GM19452 (cell line): ENCODE measurements at regions not wholly inside any gene's neighbourhood (a gene's known extent, or its start where the extent isn't known, plus 50 kb on each side); places are given as distances from the start of the nearest gene placed in this dataset.

Source experiments
- ATAC-seq: cut with Tn5 transposase; IDR thresholded peaks from one replicate; pipeline ENCODE4 v1.9.1; 2021; ENCODE audit not compliant: unreplicated experiment

DNA sequence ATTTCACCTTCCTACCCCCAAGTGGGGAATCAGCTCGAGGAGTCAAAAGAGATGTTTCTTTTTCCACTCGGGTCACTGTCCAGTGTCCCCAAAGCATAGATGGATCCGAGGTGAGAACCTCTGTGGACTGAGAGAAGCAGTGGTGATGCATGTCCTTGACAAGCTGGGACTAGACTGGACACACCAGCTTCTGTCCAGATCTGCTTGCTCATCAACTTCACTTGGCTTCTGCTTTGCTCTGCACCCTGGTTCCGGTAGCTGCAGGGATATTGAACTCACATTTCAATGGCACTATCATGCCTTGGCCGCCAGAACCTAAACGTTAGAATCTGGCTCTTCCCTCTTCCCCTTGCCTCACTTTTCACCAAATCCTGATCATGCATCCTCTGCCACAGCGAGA, 50.3 kb upstream of the CXCL12 start:
- ATAC-seq = no peak

DNA sequence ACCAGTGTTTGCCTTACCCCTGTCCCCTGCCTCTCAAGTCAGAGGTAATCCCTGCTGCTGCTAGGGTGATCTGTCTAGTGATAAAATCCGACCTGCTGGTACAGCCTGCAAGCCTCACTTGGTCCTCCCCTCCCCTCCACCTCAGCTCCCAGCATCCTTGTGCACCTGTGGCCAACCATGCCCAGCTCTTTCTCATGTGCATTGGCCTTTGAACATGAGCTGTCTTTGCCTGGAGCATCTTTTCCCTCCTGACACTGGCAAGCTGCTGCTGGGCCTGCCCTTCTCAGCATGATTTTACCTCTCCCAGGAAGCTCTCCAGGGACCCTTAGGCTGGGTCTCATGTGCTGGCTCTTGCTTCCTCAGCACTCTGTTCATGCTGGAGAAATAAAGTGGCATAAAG, 51.3 kb upstream of the CXCL12 start:
- ATAC-seq = no peak

DNA sequence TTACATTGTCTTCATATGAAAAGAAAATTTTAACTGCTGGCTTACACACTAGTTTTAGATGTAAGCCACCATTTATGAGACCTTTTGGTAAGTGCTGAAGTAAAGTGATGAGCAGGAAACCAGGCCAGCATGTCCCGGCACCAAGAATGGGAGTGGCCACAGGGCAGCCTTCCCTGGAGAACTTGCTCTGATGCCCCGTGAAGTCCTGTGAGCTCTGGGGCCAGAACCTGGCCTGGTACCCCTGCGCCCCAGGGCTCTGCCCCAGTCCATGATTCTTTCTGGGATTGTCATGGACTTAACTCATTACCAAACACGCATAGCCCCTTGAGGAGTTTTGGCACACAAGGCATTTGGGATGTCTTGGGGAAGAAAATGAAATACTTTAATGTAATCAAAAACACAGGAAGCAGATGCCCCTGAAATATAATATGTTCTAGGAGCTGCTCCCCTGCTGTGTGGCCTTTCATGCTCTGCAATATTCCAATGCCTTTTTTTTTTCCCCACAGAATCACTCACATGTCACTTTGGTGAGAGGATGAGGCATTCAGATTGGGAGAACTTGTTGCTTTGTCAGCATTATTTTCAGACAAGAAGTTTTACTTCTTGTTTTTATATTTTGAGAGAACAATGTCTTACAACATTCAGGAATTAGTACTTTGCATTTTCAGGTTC, 53.1 kb upstream of the CXCL12 start:
- ATAC-seq = no peak

DNA sequence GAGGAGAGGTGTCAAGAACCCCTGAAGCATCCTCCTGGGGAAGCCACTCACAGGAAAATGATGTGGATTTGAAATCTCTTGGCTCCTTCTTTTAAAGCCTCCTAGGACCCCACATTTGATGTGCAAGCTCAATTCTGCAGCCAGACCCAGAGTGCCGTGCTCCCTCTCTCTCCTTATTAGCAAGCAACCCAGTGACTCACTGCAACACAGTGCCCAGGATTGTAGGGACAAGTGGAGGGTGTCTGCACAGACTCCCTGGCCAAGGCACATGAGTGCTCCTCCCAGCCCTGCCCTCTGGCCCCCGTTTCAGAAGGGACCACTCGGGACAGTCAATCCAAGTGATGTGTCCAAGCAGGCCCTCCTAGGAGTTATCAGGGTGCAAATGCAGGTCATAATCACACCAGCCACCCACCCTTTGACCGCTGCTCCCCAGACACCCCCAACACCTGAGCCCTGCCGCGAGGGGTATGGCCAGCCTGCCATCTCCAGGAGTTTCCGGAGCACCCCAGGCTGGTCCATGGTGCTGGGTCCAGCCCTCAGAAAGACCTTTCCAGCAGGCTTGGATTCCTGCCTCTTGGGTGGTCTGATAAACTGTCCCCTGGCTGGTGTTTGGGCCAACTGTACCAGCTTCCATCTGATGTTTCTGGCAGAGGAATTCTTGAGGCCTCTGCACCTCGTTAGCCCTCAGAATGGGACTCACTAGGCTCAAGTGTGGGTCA, 54.5 kb upstream of the CXCL12 start:
- no peak for ATAC-seq

DNA sequence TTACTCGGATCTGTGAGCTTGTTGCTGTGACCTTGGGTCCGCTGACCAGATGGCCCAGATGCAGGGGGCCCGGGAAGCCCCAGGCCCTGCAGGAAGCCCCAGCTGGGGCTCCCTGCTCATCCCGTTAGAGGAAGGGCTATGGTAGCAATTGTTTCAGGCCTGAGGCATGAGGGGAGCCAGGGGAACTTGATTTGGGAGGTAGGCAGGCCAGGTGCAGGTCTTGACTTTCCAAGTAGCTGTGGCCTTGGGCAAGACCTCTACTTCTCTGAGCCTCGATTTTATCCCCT, 55.0 kb upstream of the CXCL12 start:
- ATAC-seq = no peak

DNA sequence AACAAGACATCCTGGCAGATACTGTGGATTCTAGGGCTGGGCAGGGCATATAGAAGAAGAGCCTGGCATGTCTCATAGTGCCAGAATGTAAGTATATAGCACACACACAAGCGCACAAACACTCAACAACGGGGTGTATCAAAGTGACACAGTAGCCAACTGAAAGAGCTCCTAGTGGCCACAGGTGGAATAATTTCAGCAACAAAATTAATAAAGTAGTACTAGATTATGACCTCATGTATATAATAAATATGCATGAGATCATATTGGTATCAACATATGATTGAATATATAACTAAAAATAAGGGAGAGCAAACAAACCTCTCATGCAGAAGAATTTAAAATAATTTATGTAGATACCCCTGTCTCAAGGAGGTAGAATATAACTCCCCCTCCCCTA, 72.4 kb upstream of the CXCL12 start:
- ATAC-seq = no peak

DNA sequence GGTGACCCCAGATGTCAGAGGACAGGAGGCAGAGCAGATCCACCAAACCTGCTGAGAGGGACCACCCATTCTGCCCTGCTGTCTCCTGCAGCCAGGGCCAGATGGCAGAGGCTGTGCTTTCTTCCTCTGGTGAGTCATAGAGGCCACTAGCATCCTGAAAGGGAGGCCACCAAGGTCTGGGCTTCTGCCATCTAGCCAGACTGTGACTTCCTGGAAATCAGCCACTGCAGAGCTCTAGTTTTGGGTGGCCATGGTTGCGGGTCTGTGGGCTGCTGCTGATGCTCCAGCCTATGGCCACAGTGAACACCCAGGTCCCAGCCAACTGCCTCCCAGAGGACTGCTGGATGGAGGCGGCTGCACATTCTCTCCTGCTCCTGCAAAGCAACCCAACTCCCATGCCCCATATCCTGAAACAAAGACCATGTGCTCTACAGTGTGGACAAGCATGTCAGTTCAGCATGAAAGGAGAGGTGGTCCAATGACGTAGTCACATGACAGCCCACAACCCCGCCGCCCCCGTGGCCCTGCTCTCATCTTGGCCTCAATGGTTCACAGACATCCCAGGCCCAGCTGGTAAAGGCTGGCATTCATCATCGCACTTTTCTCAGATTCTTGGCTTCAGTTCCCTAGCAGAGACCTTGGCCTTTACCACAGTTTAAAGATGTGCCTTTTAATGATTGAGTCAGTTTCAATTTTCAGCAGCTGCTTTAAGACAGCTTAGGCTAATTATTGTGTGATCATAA, 73.9 kb upstream of the CXCL12 start:
- no peak for ATAC-seq

DNA sequence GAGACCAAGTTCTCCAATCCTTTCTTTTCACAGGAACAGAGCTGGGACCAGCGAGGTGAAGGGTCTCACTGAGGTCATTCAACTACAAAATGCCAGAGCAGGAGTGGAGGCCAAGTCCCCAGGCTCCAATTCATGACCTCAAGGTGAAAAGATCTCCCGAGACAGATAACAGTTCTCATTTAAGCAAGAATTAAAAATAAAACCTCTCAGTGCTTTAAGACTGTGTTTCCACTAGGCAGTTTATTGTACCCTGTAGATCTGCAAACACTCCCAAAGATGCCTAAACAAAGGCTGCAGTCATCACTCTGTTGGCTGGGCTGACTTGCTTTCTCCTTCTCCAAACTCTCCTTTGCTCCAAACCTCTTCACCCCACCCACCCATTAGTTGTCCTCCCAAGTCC, 74.8 kb upstream of the CXCL12 start:
- no peak for ATAC-seq

DNA sequence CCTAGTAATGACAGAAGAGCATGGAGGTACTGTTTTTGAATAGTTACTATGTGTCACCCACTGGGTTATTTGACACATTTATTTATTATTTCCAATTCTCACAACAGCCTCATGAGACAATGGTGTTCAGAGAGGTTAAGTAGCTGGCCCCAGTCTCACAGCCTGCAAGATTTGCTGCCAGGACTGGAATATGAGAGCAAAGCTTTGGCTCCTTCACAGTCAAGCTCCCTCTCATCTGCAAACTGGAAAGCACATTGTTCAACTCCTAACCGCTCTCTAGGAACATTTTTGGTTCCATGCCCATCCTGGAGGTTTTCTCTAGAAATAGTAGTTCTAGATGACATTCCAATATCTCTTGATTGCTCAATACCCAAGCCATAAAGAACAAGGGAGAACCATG, 75.5 kb upstream of the CXCL12 start:
- ATAC-seq = no peak

DNA sequence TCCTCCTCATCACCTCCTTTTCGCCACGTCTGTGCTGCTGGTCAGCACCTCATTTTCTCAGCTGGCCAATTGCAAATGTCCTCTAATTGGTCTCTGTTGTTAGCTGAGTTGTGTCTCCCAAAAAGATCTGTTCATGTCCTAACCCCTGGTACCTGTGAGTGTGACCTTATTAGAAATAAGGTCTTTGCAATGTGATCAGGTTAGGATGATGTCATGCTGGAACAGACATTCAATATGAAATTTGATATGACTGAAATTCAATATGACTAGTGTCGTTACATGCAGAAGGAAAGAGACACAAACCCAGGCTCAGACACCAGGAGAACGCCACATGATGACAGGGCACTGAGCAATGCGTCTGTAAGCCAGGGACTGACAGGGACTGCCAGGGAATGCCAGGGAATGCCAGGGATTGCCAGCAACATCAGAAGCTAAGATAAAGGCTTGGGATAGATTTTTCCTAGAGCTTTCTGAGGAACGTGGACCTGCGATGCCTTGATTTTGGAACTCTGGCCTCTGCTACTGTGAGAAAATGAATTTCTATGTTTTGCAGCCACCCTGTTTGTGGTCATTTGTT, 77.5 kb upstream of the CXCL12 start:
- ATAC-seq = no peak

DNA sequence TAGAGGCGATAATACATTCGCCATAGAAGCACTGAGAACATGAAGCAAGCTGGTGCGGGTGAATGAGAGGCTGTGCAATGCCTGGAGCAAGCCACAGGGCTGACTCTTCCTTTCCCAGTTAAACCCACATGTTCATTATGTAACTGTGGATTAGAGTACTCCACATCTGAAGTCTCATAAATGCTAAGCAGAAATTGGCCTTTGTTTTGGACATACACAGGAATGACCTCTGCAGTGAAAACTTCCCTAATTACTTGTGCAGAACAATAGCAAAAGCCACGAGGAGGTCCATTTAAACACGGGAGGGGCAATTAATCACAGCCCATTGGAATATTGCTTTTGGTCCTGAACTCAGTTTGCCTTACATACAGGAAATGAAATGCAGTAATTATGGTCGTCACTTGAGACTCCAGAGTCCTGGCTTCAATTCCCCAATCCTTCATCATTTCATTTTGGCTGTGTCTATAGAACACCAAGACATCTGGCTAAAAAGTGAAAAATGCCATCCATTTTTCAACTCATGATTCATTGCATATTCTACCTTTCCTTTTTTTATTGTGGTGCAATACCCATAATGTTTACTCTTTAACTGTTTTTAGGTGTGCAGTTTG, 78.7 kb upstream of the CXCL12 start:
- no peak for ATAC-seq

DNA sequence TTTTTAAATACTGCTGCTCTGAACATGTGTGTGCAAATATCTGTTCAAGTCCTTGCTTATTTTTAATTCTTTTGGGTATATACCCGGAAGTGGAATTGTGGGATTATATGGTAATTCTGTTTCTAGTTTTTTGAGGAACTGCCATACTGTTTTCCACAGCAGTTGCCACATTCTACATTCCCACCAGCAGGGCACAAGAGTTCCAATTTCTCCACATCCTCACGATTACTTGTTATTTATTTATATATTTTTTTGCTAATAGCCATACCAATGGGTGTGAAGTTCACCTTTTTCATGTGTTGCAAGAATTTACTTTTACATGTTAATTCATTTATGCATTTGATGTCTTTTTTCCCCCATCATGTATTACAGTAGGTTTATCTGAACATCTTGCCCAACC, 79.6 kb upstream of the CXCL12 start:
- ATAC-seq = no peak

DNA sequence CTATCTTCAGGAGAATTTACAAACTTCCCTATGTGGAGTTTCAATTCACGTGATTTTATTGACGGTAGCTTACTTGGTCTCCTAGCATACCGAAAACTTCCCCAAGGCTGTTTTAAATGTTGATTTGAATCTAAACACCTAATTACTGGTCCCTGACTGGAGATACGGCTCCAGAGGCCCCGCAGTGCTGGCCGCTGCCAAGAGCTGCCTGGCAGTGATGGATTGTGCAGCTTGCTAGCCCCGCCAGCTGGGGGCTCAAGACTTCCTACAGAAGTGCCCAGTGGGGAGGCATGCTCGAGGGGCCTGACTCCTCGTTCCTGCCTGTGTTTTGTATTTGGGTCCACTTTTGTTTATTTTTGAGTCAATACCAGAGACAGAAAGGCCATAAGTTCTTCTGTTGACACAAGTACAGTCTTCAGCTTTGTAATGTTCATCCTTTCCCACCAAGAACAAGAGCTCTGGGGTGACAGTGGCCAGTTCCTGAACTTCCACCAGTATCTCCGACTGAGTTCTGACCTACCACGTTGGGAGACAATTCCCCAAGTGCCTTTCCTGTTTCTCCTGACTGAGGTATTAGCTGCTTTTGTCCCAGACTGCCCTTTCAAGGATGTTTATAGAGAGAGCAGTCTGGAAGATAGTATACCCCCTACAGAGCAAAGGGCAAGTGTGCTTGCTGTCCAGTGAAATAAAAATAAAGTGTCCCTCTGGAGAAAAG, 80.7 kb upstream of the CXCL12 start:
- no peak for ATAC-seq

DNA sequence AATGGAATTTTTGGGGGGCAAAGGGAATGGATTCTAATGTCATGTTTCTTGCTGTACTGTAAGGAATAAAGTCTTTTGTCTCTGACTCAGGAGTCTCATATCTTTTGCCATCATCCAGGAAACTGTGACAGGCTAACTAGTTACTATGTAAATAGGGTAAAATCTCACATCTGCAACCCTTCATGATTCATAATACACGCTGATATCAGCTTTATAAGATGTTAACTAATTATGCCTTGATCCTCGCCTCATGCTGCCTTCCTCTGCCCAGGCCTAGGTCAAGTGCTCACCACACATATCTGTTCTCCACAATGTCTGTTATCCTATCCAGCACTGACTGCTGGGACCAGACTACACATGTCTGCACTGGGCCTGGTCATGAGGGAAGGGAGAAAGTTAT, 81.3 kb upstream of the CXCL12 start:
- no peak for ATAC-seq

DNA sequence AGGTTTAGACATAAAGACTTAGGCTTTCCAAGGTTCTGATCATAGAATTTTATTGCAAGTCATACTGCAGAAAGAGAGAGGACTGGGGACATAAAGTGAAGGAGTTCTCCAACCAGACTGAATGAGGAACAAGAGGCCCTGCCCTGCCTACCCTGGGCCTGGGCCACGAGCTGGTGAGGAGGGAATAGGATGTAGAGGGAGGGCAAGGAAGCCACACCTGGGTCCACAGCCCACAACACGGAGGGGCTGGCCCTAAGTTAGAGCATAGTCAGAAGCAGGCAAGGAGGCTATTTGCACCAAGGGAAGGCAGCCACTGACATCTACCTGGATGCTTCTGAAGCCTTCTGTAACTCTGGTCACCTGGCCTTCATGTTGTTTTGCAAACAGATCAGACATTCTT, 82.2 kb upstream of the CXCL12 start:
- no peak for ATAC-seq

DNA sequence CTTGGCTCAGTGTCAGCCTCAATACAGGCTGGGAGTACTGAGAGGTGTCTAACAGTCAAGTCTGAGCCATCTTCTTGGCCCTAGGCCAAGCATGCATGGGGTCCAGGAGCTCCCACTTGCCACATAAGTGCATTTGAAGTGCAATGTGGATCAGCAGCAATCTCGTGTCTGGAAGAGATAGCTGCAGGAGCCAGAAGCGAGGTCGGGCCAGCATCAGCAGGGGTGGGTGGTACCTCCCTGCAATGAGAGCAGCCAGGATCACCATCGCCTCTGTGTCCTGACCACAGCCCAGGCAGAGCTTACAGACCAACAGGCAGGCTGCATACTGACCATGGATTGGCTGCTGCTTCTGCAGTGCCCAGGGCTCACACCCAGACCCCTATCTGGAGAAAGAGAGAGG, 83.0 kb upstream of the CXCL12 start:
- ATAC-seq = no peak

DNA sequence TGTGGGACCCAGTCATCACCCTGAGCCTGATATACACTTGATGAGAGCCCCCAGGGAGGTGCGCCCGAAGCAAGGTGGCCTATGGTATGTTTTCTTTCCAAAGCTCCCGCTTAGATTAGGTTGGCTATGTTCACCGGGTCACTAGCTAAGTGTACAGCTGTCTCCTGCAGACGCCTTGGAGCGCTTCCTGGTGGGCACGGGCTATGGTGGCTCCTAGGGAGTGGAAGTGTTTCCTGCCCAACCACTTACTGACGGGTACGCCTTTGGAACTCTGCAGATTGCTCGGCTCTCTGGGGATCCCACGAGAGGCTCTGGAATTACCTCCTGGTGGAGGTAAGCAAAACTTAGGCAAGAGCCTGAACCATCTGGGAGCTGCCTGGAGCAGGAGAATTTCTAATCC, 83.6 kb upstream of the CXCL12 start:
- no peak for ATAC-seq

DNA sequence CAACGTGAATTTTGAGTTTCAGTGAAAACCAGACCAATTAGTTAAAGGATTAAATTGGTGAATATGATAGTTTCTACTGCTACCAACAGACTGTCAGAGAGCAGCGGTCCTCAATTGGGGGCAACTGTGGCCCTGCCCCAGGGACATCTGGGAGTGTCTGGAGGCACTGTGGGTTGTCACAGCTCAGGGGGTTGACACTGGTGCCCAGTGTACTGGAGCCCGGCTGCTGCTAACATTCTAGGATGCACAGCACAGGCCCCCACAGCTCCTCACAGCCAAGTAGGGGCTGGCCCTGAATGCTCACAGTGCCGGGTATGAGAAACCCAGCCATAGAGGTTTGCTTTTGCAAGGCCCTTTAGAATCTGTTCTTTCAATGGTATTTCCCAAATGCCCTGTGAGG, 84.1 kb upstream of the CXCL12 start:
- no peak for ATAC-seq

DNA sequence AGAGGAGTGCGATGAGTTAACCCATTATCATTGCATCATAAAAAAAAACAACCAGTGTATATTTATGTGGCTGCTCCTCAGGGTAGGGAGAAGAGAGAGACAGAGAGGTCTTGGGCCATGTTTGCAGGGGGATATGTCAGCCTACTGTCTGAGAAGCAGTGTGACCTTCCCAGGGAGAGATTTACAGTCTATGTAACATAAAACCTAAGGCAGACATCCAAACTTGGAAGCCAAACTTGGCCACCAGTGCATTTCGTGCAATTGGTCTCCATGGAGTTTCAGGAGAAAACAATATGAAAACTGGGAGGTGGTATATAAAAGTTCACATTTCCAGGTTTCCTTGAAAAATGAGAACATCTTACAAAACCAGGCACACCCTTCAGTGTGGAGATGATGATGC, 85.9 kb upstream of the CXCL12 start:
- ATAC-seq = no peak

DNA sequence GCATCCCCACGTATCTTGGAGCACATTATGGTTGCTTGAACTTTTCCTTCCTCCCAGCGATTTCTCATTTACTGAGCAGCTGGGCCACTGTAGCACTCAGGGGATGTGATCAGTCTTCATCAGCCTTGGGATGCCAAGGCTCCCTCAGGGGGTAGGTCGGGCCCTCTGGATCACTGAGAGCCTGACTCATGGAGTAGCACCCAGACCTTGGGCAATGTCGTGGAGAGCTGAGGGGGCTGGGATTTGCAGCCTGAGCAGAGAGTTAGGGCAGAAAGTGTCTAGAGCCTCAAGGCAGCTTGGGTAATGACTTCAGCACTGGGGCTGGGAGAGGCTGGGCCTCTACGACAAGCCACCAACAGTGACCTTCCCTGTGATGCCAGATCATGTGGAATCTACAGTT, 86.5 kb upstream of the CXCL12 start:
- no peak for ATAC-seq

DNA sequence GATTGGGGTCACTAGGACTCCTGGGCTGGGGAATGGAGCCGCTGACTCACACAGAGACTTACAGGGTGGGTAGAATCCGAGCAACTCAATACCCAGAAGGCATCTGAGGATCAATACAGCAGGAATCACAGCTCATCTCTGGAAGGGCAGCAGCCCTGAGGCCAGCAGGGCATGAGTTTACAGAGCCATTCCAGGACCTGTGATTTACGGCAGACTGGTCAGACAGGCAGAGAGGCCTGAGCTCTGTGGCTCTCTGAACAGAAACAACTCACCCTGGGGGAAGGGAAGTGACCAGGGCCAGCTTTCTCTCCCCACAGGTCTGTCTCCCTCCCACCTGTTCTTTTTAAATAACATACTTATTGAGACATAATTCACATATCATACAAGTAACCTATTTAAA, 88.2 kb upstream of the CXCL12 start:
- ATAC-seq = no peak
